ENCODE measurements at regions not wholly inside any gene's neighbourhood (a gene's known extent, or its start where the extent isn't known, plus 50 kb on each side); places are given as distances from the start of the nearest gene placed in this dataset.

DNA sequence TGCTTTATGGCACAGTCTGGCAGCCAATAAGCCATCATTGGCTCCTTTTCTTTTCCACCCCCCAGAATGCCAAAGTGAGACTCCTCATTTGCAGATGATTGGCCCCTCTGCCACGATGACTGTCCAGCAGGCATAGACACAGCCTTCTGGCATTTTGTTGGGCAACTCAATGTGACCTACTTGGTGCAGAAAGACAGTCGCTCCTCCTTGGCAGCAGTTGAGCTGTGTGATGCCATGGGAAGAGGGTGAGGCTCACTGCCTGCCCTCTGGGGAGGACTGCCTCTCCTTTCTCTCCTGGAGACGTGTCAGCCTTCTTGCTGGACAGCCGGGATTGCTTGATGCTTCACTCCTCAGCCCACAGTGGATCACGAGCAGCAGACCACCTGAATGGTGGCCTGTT, 264.9 kb downstream of the C12orf75 start:
- no peak for FAIRE-seq

DNA sequence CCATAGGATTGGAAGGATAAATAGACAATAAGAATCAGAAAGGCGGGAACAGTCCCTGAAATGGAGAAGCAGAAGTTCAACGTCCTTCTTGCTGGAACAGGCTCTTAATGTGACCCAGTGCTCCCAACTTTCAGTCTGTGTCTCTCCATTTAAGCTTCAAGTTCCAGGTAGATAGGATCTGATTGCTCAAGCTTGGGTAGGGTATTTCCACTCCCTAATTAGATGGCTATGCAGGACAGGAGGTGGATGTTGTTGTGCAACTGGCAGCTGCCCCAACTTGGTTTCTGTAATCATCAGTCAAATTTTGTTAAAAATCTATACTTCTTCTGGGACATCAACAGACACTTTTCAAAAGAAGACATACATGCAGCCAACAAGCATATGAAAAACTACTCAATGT, 266.2 kb downstream of the C12orf75 start:
- H2AFZ ChIP-seq (ENCODE audit: control insufficient read depth, low read depth, low read length), result no peak overlapping the region
- H3K4me1 ChIP-seq (ENCODE audit: control insufficient read depth, insufficient read depth, low read length), result no peaks in the 10 kb centered on the region
- ChIA-PET CTCF (no interaction called here), RAD21 (ENCODE audit: unreplicated experiment) (no interaction called here), SMC1A (ENCODE audit: uncharacterized antibody, unreplicated experiment) (interaction anchor here (1.1 kb wide), 1 partner anchor 15 kb away, joined by 3 read pairs; no protein-coding TSS in a partner anchor), POLR2A (no interaction called here)
- H3K9ac ChIP-seq (ENCODE audit: control insufficient read depth, insufficient read depth, low read length), result no peak overlapping the region
- no peak overlapping the region for H3K4me2 ChIP-seq (ENCODE audit: control insufficient read depth, insufficient read depth)
- TF ChIP-seq MYB (IDR thresholded peaks at IDR 0.05; ENCODE audit: borderline replicate concordance, low read depth, low read length), result no peak
- TF ChIP-seq RELA (IDR thresholded peaks at IDR 0.05; ENCODE audit: borderline replicate concordance, partially characterized antibody), result no peak
- no peak for TF ChIP-seq BRCA1 (IDR thresholded peaks at IDR 0.05; ENCODE audit: low read depth, low read length)
- TF ChIP-seq SMC3 (IDR thresholded peaks at IDR 0.05; ENCODE audit: borderline replicate concordance, low read length), result no peak
- TF ChIP-seq CEBPB (IDR thresholded peaks at IDR 0.05; ENCODE audit: borderline replicate concordance in 1 of 2, low read depth in 2 of 2, low read length in 2 of 2), result no peak
- TF ChIP-seq, protein P1, sequence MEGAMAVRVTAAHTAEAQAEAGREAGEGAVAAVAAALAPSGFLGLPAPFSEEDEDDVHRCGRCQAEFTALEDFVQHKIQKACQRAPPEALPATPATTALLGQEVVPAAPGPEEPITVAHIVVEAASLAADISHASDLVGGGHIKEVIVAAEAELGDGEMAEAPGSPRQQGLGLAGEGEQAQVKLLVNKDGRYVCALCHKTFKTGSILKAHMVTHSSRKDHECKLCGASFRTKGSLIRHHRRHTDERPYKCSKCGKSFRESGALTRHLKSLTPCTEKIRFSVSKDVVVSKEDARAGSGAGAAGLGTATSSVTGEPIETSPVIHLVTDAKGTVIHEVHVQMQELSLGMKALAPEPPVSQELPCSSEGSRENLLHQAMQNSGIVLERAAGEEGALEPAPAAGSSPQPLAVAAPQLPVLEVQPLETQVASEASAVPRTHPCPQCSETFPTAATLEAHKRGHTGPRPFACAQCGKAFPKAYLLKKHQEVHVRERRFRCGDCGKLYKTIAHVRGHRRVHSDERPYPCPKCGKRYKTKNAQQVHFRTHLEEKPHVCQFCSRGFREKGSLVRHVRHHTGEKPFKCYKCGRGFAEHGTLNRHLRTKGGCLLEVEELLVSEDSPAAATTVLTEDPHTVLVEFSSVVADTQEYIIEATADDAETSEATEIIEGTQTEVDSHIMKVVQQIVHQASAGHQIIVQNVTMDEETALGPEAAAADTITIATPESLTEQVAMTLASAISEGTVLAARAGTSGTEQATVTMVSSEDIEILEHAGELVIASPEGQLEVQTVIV (IDR thresholded peaks at IDR 0.05; ENCODE audit: borderline replicate concordance, partially characterized antibody), result no peak
- TF ChIP-seq KDM1A (IDR thresholded peaks at IDR 0.05; ENCODE audit: borderline replicate concordance), result no peak
- TF ChIP-seq POU2F2 (IDR thresholded peaks at IDR 0.05; ENCODE audit: borderline replicate concordance, low read depth, low read length), result no peak
- TF ChIP-seq IKZF1 (conservative IDR thresholded peaks at IDR 0.05), result no peak
- no peak for DNase-seq (ENCODE audit: low read depth, low spot score)
- H3K27me3 ChIP-seq (replicated peaks in 1 of 2; ENCODE audit: control insufficient read depth in 2 of 2, insufficient read depth in 2 of 2, low read length in 1 of 2), result no peaks in the 10 kb centered on the region
- no peak for ATAC-seq
- no peaks in the 10 kb centered on the region for H3K79me2 ChIP-seq (ENCODE audit: control insufficient read depth, insufficient read depth, low read length)
- H4K20me1 ChIP-seq (ENCODE audit: control insufficient read depth, insufficient read depth), result no peaks in the 10 kb centered on the region
- no peak overlapping the region for H3K27ac ChIP-seq (ENCODE audit: control insufficient read depth, insufficient read depth)
- no peaks in the 10 kb centered on the region for H3K36me3 ChIP-seq (ENCODE audit: control insufficient read depth in 2 of 2, insufficient read depth in 2 of 2, low read length in 1 of 2)
- intact Hi-C loops (cut with micrococcal nuclease; ENCODE audit: unreplicated experiment) (no loop called here), in situ Hi-C loops (cut with MboI) (no loop called here)
- 7% methylated on average over 2 of the region's 2 CpGs for WGBS (ENCODE audit: insufficient coverage, insufficient replicate concordance, low lambda C conversion rate, missing lambda C conversion rate)
- FAIRE-seq, result no peak
- BruUV-seq (replicated peaks), result no TSS peak
- no peaks in the 10 kb centered on the region; the same call in 2 of the 3 replicates for H3K9me3 ChIP-seq (replicated peaks; ENCODE audit: control insufficient read depth, insufficient read depth, low read length)
- H3K4me3 ChIP-seq, result no peak overlapping the region

More for the DNA sequence above, 264.9 kb downstream of the C12orf75 start:
- Histone ChIP-seq H3K36me3 (ENCODE audit: control insufficient read depth in 2 of 2, insufficient read depth in 2 of 2, low read length in 1 of 2) (no peaks in the 10 kb centered on the region), H3K27me3 (replicated peaks in 1 of 2; ENCODE audit: control insufficient read depth in 2 of 2, insufficient read depth in 2 of 2, low read length in 1 of 2) (no peaks in the 10 kb centered on the region), H2AFZ (ENCODE audit: control insufficient read depth, low read depth, low read length) (no peak overlapping the region), H3K4me2 (ENCODE audit: control insufficient read depth, insufficient read depth) (no peak overlapping the region), H3K9ac (ENCODE audit: control insufficient read depth, insufficient read depth, low read length) (no peak overlapping the region), H3K4me1 (ENCODE audit: control insufficient read depth, insufficient read depth, low read length) (no peaks in the 10 kb centered on the region), H3K4me3 (no peak overlapping the region), H3K9me3 (replicated peaks; ENCODE audit: control insufficient read depth, insufficient read depth, low read length) (no peaks in the 10 kb centered on the region; the same call in 2 of the 3 replicates), H3K27ac (ENCODE audit: control insufficient read depth, insufficient read depth) (no peak overlapping the region), H3K79me2 (ENCODE audit: control insufficient read depth, insufficient read depth, low read length) (no peaks in the 10 kb centered on the region), H4K20me1 (ENCODE audit: control insufficient read depth, insufficient read depth) (no peaks in the 10 kb centered on the region)
- ChIA-PET SMC1A (ENCODE audit: uncharacterized antibody, unreplicated experiment) (no interaction called here), RAD21 (ENCODE audit: unreplicated experiment) (no interaction called here), CTCF (no interaction called here), POLR2A (no interaction called here)
- WGBS (ENCODE audit: insufficient coverage, insufficient replicate concordance, low lambda C conversion rate, missing lambda C conversion rate), result 10% methylated on average over 5 of the region's 5 CpGs
- TF ChIP-seq FOXM1 (IDR thresholded peaks at IDR 0.05; ENCODE audit: low read depth, low read length) (no peak), TCF3 (IDR thresholded peaks at IDR 0.05; ENCODE audit: borderline replicate concordance, insufficient read depth, low read depth, low read length) (no peak), ZZZ3 (IDR thresholded peaks at IDR 0.05; ENCODE audit: control insufficient read depth, insufficient read length, low read depth) (no peak)
- DNase-seq (ENCODE audit: low read depth, low spot score) (no peak), ATAC-seq (no peak)
- in situ Hi-C loops (cut with MboI) (no loop called here), intact Hi-C loops (cut with micrococcal nuclease; ENCODE audit: unreplicated experiment) (no loop called here)
- BruUV-seq (replicated peaks), result no TSS peak
